Panc1 (cell line): ENCODE measurements at regions not wholly inside any gene's neighbourhood (a gene's known extent, or its start where the extent isn't known, plus 50 kb on each side); places are given as distances from the start of the nearest gene placed in this dataset.

ENCODE experiments used
- ATAC-seq: fragments of 200-7000 bp; cut with Tn5 transposase; 2 replicates; pipeline ENCODE4 v1.9.1; 2020; ENCODE audit warnings: mild to moderate bottlenecking, moderate library complexity
- BruUV-seq: library from RNA; stranded (reverse); fragments of 400-500 nt; replicated peaks from 2 replicates; lab custom pipeline; 2021; lab: Mats Ljungman, UMichigan
- CTCF ChIA-PET: fragments of 300-600 bp; sonication (Branson Sonifier 250); formaldehyde crosslinking; loops from one replicate; lab custom pipeline; 2022; ENCODE audit warnings: antibody characterized with exemption; lab: Charles Lee
- POLR2A ChIA-PET: fragments of 300-600 bp; sonication (Branson Sonifier 250); formaldehyde crosslinking; loops from one replicate; lab custom pipeline; 2022; ENCODE audit warnings: antibody characterized with exemption; lab: Charles Lee
- DNase-seq: peaks from one replicate; pipeline ENCODE4 v3.0.0-alpha.2; 2010; ENCODE audit warnings: low read depth, low spot score
- H3K27ac ChIP-seq: 2 replicates; pipeline ENCODE4 v1.5.1; 2011; ENCODE audit warnings: mild to moderate bottlenecking, low read length, inconsistent platforms
- H3K27me3 ChIP-seq: fragments of 200-500 bp; sonication (Bioruptor generic); 2 replicates; pipeline ENCODE4 v1.6.0; 2014; ENCODE audit warnings: low read length, inconsistent platforms; ENCODE audit not compliant: control insufficient read depth, insufficient read depth
- H3K36me3 ChIP-seq: fragments of 200-500 bp; sonication (Bioruptor generic); 2 replicates; pipeline ENCODE4 v1.5.1; 2014; ENCODE audit warnings: inconsistent platforms, mild to moderate bottlenecking, low read length, moderate library complexity; ENCODE audit not compliant: control insufficient read depth, insufficient read depth
- H3K4me1 ChIP-seq: 2 replicates; pipeline ENCODE4 v1.5.1; 2011; ENCODE audit warnings: inconsistent platforms, mild to moderate bottlenecking, low read length, moderate library complexity; ENCODE audit not compliant: control insufficient read depth, insufficient read depth
- H3K4me3 ChIP-seq, 2 experiments: 2 replicates each; pipeline ENCODE4 v1.5.1; 2011 to 2012; ENCODE audit warnings: low read depth in 2 of 2, low read length in 2 of 2, mild to moderate bottlenecking in 2 of 2, inconsistent platforms in 1 of 2, moderate library complexity in 1 of 2
- H3K9me3 ChIP-seq: fragments of 200-500 bp; sonication (Bioruptor generic); 2 replicates; pipeline ENCODE4 v1.5.1; 2014; ENCODE audit warnings: low read depth, mild to moderate bottlenecking, inconsistent platforms, low read length, moderate library complexity; ENCODE audit not compliant: control insufficient read depth, insufficient read depth
- POLR2AphosphoS5 ChIP-seq: IDR thresholded peaks from 2 replicates; pipeline ENCODE4 v1.6.1; 2012; ENCODE audit warnings: mild to moderate bottlenecking, low read depth, low read length, moderate library complexity
- SIN3A ChIP-seq: IDR thresholded peaks from 2 replicates; pipeline ENCODE4 v1.6.1; 2012; ENCODE audit warnings: low read depth, mild to moderate bottlenecking, low read length, moderate library complexity, borderline replicate concordance; ENCODE audit not compliant: insufficient read depth
- TCF7L2 ChIP-seq: IDR thresholded peaks from 2 replicates; pipeline ENCODE4 v1.6.1; 2011; ENCODE audit warnings: mild to moderate bottlenecking, low read depth, low read length, inconsistent platforms
- in situ Hi-C: cut with HindIII; loops from 2 replicates; pipeline ENCODE4 v1.10.0; 2016; ENCODE audit warnings: low sequenced_read_pairs, low pct_unique_long_range_greater_than_20kb
- intact Hi-C: fragments of 100-400 bp; cut with micrococcal nuclease; formaldehyde crosslinking; loops from one replicate; pipeline ENCODE4 v1.10.0; 2022; ENCODE audit not compliant: unreplicated experiment
- TF ChIP-seq, protein P1 (sequence below), 2 experiments: IDR thresholded peaks; 2 replicates each; pipeline ENCODE4 v1.6.1; 2011 to 2012; ENCODE audit warnings: low read depth in 2 of 2, control low read depth in 1 of 2, low read length in 1 of 2, mild to moderate bottlenecking in 1 of 2, moderate library complexity in 1 of 2; ENCODE audit not compliant: insufficient read depth in 1 of 2
- TF ChIP-seq, protein P2 (sequence below): fragments of 450-650 bp; IDR thresholded peaks from 2 replicates; pipeline ENCODE4 v1.5.1; 2017; ENCODE audit warnings: mild to moderate bottlenecking

DNA sequence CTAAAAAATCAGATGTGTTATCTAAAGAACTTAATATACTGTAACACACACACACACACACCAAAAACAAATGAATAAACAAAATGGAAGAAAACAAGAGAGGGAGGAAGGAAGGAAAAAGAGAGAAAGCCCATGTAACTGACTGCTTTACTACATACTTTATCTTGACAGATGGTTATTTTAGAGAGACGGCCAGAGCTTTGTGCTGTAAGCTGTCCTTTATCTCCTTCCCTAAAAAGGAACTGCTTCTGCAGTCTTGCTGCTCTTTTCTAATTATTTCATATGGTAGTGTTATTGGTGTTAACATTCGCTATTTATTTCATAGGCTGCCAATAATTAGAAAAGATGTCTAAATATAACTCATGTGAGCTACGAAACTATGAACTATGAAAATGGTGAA is 1384.6 kb downstream of the MRPL39 start:
- intact Hi-C loops = no loop called here
- BruUV-seq = no TSS peak
- TF ChIP-seq, protein P1, sequence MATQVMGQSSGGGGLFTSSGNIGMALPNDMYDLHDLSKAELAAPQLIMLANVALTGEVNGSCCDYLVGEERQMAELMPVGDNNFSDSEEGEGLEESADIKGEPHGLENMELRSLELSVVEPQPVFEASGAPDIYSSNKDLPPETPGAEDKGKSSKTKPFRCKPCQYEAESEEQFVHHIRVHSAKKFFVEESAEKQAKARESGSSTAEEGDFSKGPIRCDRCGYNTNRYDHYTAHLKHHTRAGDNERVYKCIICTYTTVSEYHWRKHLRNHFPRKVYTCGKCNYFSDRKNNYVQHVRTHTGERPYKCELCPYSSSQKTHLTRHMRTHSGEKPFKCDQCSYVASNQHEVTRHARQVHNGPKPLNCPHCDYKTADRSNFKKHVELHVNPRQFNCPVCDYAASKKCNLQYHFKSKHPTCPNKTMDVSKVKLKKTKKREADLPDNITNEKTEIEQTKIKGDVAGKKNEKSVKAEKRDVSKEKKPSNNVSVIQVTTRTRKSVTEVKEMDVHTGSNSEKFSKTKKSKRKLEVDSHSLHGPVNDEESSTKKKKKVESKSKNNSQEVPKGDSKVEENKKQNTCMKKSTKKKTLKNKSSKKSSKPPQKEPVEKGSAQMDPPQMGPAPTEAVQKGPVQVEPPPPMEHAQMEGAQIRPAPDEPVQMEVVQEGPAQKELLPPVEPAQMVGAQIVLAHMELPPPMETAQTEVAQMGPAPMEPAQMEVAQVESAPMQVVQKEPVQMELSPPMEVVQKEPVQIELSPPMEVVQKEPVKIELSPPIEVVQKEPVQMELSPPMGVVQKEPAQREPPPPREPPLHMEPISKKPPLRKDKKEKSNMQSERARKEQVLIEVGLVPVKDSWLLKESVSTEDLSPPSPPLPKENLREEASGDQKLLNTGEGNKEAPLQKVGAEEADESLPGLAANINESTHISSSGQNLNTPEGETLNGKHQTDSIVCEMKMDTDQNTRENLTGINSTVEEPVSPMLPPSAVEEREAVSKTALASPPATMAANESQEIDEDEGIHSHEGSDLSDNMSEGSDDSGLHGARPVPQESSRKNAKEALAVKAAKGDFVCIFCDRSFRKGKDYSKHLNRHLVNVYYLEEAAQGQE (IDR thresholded peaks at IDR 0.05; ENCODE audit: insufficient read depth in 1 of 2, low read depth in 2 of 2, low read length in 1 of 2) = no peak
- TF ChIP-seq TCF7L2 (no peak), SIN3A (no peak), POLR2AphosphoS5 (no peak)
- TF ChIP-seq, protein P2, sequence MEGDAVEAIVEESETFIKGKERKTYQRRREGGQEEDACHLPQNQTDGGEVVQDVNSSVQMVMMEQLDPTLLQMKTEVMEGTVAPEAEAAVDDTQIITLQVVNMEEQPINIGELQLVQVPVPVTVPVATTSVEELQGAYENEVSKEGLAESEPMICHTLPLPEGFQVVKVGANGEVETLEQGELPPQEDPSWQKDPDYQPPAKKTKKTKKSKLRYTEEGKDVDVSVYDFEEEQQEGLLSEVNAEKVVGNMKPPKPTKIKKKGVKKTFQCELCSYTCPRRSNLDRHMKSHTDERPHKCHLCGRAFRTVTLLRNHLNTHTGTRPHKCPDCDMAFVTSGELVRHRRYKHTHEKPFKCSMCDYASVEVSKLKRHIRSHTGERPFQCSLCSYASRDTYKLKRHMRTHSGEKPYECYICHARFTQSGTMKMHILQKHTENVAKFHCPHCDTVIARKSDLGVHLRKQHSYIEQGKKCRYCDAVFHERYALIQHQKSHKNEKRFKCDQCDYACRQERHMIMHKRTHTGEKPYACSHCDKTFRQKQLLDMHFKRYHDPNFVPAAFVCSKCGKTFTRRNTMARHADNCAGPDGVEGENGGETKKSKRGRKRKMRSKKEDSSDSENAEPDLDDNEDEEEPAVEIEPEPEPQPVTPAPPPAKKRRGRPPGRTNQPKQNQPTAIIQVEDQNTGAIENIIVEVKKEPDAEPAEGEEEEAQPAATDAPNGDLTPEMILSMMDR = no peak
- Histone ChIP-seq H3K4me1 (no peaks in the 10 kb centered on the region), H3K36me3 (no peaks in the 10 kb centered on the region), H3K27me3 (no peaks in the 10 kb centered on the region), H3K9me3 (no peaks in the 10 kb centered on the region), H3K4me3 (no peak overlapping the region), H3K27ac (no peak overlapping the region)
- POLR2A ChIA-PET = no interaction called here
- in situ Hi-C loops = no loop called here
- DNase-seq = no peak
- CTCF ChIA-PET = no interaction called here
- ATAC-seq = no peak

DNA sequence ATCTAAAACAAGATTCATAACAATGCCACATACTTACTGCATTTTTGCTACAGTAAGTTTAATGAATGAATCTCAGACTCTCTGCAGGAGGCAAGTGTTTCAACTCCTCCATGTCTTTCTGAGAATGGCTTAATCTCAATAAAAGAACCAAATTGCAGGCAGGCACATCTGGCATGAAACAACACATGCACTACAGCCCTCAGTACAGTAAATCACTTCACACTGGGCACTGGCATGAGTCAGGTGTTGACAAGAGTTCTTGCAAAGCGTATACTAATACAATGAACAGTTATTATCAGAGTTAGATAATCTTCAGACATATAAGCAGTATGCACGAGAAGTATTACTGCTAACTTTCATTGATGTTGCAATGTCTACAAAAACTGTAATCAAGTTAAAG is 1386.8 kb downstream of the MRPL39 start:
- no TSS peak for BruUV-seq
- in situ Hi-C loops = no loop called here
- no peak overlapping the region for H3K27ac ChIP-seq
- ChIA-PET CTCF (no interaction called here), POLR2A (no interaction called here)
- no peaks in the 10 kb centered on the region for H3K36me3 ChIP-seq
- H3K9me3 ChIP-seq = no peaks in the 10 kb centered on the region
- intact Hi-C loops = no loop called here
- TF ChIP-seq SIN3A = no peak
- no peak for TF ChIP-seq TCF7L2
- no peak for TF ChIP-seq POLR2AphosphoS5
- TF ChIP-seq, protein P1 (IDR thresholded peaks at IDR 0.05; ENCODE audit: insufficient read depth in 1 of 2, low read depth in 2 of 2, low read length in 1 of 2) = no peak
- TF ChIP-seq, protein P2 = no peak
- H3K4me3 ChIP-seq = no peak overlapping the region
- DNase-seq (no peak), ATAC-seq (no peak)
- no peaks in the 10 kb centered on the region for H3K27me3 ChIP-seq
- H3K4me1 ChIP-seq = no peaks in the 10 kb centered on the region
